GM19239 (cell line): ENCODE measurements at regions not wholly inside any gene's neighbourhood (a gene's known extent, or its start where the extent isn't known, plus 50 kb on each side); places are given as distances from the start of the nearest gene placed in this dataset.
A peak's percentile ranks its signal among the peaks of the same experiment; 100 is the strongest.
"Not testable (repeated sequence)": the region's sequence is repeated elsewhere in the genome, so short reads cannot be mapped to it uniquely, and the experiment has no call there.

ENCODE experiments used
- DNase-seq: peaks from one replicate; pipeline ENCODE4 v3.0.0; 2011; ENCODE audit warnings: low spot score; ENCODE audit not compliant: insufficient read length
- FAIRE-seq: peaks from 2 replicates; lab custom pipeline; 2011; peaks lifted over from hg19 to GRCh38; lab: Jason Lieb, UNC

- FAIRE-seq, DNase-seq: not testable (repeated sequence)
Observed at GRCh38 chr1:242923603-242924002, 331.5 kb downstream of the CEP170 start.

GRCh38 chr1:242914729-242915128, 340.4 kb downstream of the CEP170 start:
- FAIRE-seq, DNase-seq: not testable (repeated sequence)

- not testable (repeated sequence) for FAIRE-seq, DNase-seq
Observed at GRCh38 chr1:242912855-242913254, 342.2 kb downstream of the CEP170 start.

- FAIRE-seq, DNase-seq: not testable (repeated sequence)
Observed at GRCh38 chr1:242900558-242900957, 354.5 kb downstream of the CEP170 start.

GRCh38 chr1:242890192-242890741, 364.8 kb downstream of the CEP170 start:
- FAIRE-seq (no peak), DNase-seq (no peak)

DNA sequence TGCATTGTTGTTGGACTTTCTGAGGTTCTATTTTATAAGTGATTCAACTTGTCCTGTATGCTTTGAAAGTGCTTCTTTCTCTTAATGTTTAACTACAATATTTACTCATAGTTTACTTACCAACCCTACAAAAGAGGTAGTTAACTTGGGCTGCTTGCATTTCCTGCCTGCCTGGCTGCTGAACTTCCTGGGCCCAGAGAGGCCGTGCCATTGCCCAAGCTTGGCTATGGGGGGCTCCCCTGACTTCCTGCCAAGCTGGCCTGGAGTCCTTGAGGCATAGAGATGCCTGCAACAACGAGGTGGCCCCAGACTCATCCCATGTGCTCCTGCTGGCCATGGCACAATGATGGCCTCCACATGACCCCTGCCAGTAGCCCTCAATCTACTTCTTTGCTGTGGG, 361.6 kb upstream of the PLD5 start:
- FAIRE-seq (peak; percentile 45), DNase-seq (peak; percentile 55)

- DNase-seq, FAIRE-seq: not testable (repeated sequence)
Observed at GRCh38 chr1:242880022-242880421, 355.5 kb upstream of the PLD5 start.

DNA sequence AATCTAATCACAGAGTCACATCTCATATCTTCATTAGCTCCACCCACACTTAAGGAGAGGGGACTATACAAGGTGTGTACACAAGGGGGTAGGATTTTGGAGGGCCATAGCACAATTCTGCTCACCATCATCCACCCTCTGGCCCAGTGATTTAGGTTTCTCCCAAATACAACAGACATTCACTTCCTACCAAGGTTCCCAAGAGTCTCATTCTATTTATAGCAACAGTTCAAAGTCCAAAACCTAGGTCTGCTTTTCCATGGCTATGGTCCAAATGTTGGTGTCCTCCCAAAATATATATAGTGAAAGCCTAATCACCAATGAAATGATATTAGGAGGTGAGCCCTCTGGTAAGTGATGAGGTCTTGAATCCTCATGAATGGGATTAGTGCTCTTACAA, 353.2 kb upstream of the PLD5 start:
- no peak for DNase-seq
- FAIRE-seq, result no peak

GRCh38 chr1:242877229-242877628, 352.7 kb upstream of the PLD5 start:
- FAIRE-seq (no peak), DNase-seq (no peak)

DNA sequence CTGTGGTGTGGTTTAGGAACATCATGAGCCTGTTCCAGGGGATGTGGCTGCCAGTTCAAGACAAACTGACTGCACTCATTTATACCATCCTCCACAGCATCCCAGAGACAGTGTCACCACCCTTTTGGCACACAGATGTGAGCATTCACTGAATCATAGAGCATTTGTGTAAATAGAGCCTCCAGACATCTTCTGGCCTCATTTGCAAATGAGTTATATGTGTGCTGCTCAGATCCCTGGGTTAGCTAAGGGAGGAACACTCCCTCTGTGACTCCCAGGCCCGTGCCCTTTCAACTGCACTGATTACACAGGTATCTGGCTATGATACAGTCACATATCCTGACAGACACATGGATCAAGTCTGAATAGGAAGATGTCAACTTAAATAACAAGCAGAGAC, 351.5 kb upstream of the PLD5 start:
- DNase-seq (no peak), FAIRE-seq (no peak)

- no peak for DNase-seq
Observed at GRCh38 chr1:242873661-242874060, 349.2 kb upstream of the PLD5 start.

DNA sequence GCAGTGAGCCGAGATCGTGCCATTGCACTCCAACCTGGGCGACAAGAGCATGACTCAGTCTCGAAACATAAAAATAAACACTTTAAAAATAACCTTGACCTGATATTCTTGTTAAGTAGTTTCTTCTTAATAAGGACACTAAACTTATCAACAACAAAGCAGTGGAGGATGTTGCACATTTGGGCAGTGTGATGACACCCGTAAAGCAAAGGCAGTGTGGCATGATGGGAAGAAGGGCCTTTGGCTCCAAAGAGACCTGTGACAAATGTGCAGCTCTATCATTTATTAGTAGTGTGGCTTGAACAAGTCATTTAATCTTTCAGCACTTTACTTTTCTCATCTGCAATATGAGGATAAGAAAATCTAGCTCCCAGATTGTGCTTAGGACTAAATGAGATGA, 348.0 kb upstream of the PLD5 start:
- FAIRE-seq, result no peak
- no peak for DNase-seq

More at GRCh38 chr1:242873661-242874060, 349.2 kb upstream of the PLD5 start:
- FAIRE-seq, result no peak

GRCh38 chr1:242871471-242872030, 347.1 kb upstream of the PLD5 start:
- DNase-seq (no peak), FAIRE-seq (no peak)

DNA sequence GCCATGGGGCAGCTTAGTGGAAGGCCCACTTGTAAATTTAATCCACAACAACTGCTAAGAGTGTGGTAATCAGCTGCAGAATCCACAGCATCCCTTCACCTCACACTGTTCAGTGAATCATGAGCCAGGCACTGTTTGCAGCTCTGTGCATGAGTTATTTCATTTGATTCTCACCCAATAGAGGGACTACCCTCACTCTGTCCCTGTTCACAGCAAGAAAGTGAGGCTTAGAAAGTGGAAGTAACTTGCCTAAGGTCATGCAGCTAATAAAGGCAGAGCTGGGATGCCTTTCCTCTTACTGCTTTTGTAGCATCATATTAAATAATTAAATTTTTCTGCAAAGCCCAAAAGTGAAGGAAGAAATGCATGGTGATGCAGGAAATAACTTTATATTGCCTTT, 346.5 kb upstream of the PLD5 start:
- FAIRE-seq (no peak), DNase-seq (no peak)

DNA sequence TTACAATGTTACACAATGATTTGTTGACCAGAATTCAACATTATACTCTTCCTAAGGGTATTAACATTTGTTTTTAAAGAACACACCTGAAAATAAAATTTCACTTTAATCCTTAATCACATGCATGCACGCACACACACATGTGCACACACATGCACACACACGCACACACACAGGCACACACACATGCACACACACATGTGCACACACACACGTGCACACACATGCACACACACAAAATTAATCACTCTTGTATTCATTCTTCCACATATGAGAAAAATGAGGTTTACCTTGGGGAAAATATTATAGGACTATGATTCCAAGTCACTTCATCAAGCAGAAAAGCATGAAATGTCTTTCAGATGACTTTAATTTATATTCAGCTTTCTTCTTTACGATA, 331.8 kb upstream of the PLD5 start:
- FAIRE-seq, result no peak
- DNase-seq, result no peak

DNA sequence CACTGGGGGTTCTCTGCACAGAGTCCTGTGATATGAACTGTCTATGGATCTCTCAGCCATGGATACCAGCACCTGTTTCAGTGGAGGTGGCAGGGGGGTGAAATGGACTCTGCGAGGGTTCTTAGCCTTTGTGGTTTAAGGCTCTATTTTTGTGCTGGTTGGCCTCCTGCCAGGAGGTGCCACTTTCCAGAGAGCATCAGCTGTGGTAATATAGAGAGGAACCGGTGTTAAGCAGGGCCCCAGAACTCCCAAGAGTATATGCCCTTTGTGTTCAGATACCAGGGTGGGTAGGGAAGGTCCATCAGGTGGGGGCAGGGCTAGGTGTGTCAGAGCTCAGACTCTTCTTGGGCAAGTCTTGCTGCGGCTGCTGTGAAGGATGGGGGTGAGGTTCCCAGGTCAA, 330.0 kb upstream of the PLD5 start:
- DNase-seq, result no peak
- no peak for FAIRE-seq

- FAIRE-seq, result no peak
Observed at GRCh38 chr1:242847390-242847993, 323.0 kb upstream of the PLD5 start.

GRCh38 chr1:242842094-242842493, 317.6 kb upstream of the PLD5 start:
- no peak for FAIRE-seq
- DNase-seq, result no peak

More at GRCh38 chr1:242847390-242847993, 323.0 kb upstream of the PLD5 start:
- no peak for DNase-seq

- no peak for FAIRE-seq
- no peak for DNase-seq
Observed at GRCh38 chr1:242839101-242839500, 314.6 kb upstream of the PLD5 start.

DNA sequence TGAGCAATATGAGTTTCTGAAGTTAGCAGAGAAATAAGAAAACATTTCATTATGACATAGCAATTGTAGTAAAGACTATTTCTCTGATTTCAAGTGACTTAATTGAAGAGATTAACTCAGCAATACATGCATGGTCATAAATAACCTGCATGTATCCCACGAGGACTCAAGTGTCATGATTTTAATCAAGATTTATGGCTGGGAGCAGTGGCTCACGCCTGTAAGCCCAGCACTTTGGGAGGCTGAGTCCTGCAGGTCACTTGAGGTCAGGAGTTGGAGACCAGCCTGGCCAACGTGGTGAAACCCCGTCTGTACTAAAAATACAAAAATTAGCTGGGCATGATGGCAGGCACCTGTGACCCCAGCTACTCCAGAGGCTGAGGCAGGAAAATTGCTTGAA, 311.9 kb upstream of the PLD5 start:
- FAIRE-seq (no peak), DNase-seq (no peak)

- FAIRE-seq, result no peak
- no peak for DNase-seq
Observed at GRCh38 chr1:242828828-242829227, 304.3 kb upstream of the PLD5 start.

- no peak for DNase-seq
- no peak for FAIRE-seq
Observed at GRCh38 chr1:242828199-242828598, 303.7 kb upstream of the PLD5 start.
